ENCODE measurements at regions not wholly inside any gene's neighbourhood (a gene's known extent, or its start where the extent isn't known, plus 50 kb on each side); places are given as distances from the start of the nearest gene placed in this dataset.

- TF ChIP-seq NFAT5 (CRISPR knock-in tag; IDR thresholded peaks at IDR 0.05) (no peak), ZNF251 (CRISPR knock-in tag; IDR thresholded peaks at IDR 0.05) (no peak), HNF4G (IDR thresholded peaks at IDR 0.05; ENCODE audit: borderline replicate concordance, low read depth, low read length) (peak; percentile 95), HNF4G (CRISPR knock-in tag; IDR thresholded peaks at IDR 0.05; ENCODE audit: borderline replicate concordance, low read depth) (peak; percentile 65; the same call in 1 of the 2 replicates), RFX1 (IDR thresholded peaks at IDR 0.05) (no peak), ZFP90 (CRISPR knock-in tag; IDR thresholded peaks at IDR 0.05; ENCODE audit: borderline replicate concordance) (peak; percentile 28; the same call in 1 of the 2 replicates), SPEN (CRISPR knock-in tag; IDR thresholded peaks at IDR 0.05; ENCODE audit: low read depth) (peak; percentile 28; the same call in 1 of the 2 replicates), NCOA2 (CRISPR knock-in tag; IDR thresholded peaks at IDR 0.05) (peak; percentile 95), NBN (conservative IDR thresholded peaks at IDR 0.05) (no peak), SMARCE1 (IDR thresholded peaks at IDR 0.05; ENCODE audit: borderline replicate concordance) (0 out of 2 replicates have a peak, but pooled peaks have one; percentile 13), ZNF280B (CRISPR knock-in tag; IDR thresholded peaks at IDR 0.05; ENCODE audit: borderline replicate concordance) (no peak), ZNF644 (CRISPR knock-in tag; IDR thresholded peaks at IDR 0.05; ENCODE audit: low read depth) (peak; percentile 75; the same call in 1 of the 2 replicates), PHF20 (CRISPR knock-in tag; IDR thresholded peaks at IDR 0.05) (no peak), MIER2 (CRISPR knock-in tag; IDR thresholded peaks at IDR 0.05) (peak; percentile 31; the same call in 1 of the 2 replicates), HES4 (CRISPR knock-in tag; IDR thresholded peaks at IDR 0.05; ENCODE audit: borderline replicate concordance) (no peak), CSRNP1 (CRISPR knock-in tag; IDR thresholded peaks at IDR 0.05) (no peak), ZSCAN25 (CRISPR knock-in tag; IDR thresholded peaks at IDR 0.05) (no peak), STAT6 (CRISPR knock-in tag; IDR thresholded peaks at IDR 0.05; ENCODE audit: borderline replicate concordance) (0 out of 2 replicates have a peak, but pooled peaks have one; percentile 15)
Measured at GRCh38 chr4:159420162-159421057, 317.5 kb downstream of the RAPGEF2 start (continued).
